Effector memory CD4-positive, alpha-beta T cell (primary cell): ENCODE measurements at regions not wholly inside any gene's neighbourhood (a gene's known extent, or its start where the extent isn't known, plus 50 kb on each side); places are given as distances from the start of the nearest gene placed in this dataset.

Experiments used
- DNase-seq, 3 donors: peaks; one replicate each; pipeline ENCODE4 v3.0.0-alpha.2; 2020
- H3K27ac ChIP-seq: 2 replicates; pipeline ENCODE4 v1.7.0; 2013; ENCODE audit warnings: mild to moderate bottlenecking, low read length, moderate library complexity; ENCODE audit not compliant: insufficient read depth, poor library complexity, severe bottlenecking
- H3K27me3 ChIP-seq: replicated peaks from 2 replicates; pipeline ENCODE4 v1.7.0; 2013; ENCODE audit warnings: mild to moderate bottlenecking, low read length; ENCODE audit not compliant: insufficient read depth, control insufficient read depth, poor library complexity, severe bottlenecking
- H3K36me3 ChIP-seq: 2 replicates; pipeline ENCODE4 v1.7.0; 2013; ENCODE audit warnings: mild to moderate bottlenecking, low read length, moderate library complexity; ENCODE audit not compliant: control insufficient read depth, insufficient read depth
- H3K4me1 ChIP-seq: 2 replicates; pipeline ENCODE4 v1.7.0; 2013; ENCODE audit warnings: low read length, mild to moderate bottlenecking; ENCODE audit not compliant: control insufficient read depth, insufficient read depth, poor library complexity, severe bottlenecking
- H3K4me3 ChIP-seq: 2 replicates; pipeline ENCODE4 v1.7.0; 2013; ENCODE audit warnings: low read length, low read depth, mild to moderate bottlenecking; ENCODE audit not compliant: insufficient read depth, poor library complexity, severe bottlenecking
- H3K9me3 ChIP-seq: 2 replicates; pipeline ENCODE4 v1.7.0; 2013; ENCODE audit warnings: mild to moderate bottlenecking, low read length, moderate library complexity; ENCODE audit not compliant: control insufficient read depth

GRCh38 chr2:144605231-144605840, 85.4 kb upstream of the ZEB2 start:
- Histone ChIP-seq H3K4me1 (no peaks in the 10 kb centered on the region), H3K4me3 (no peak overlapping the region), H3K9me3 (no peaks in the 10 kb centered on the region), H3K36me3 (no peaks in the 10 kb centered on the region), H3K27ac (no peak overlapping the region), H3K27me3 (no peaks in the 10 kb centered on the region)
- no peak for DNase-seq

- H3K4me3 ChIP-seq = no peak overlapping the region
- no peak overlapping the region for H3K27ac ChIP-seq
- H3K36me3 ChIP-seq = no peaks in the 10 kb centered on the region
- no peak for DNase-seq
- no peaks in the 10 kb centered on the region for H3K4me1 ChIP-seq
- no peaks in the 10 kb centered on the region for H3K9me3 ChIP-seq
- H3K27me3 ChIP-seq = no peaks in the 10 kb centered on the region
Observed at GRCh38 chr2:144603334-144603733, 83.4 kb upstream of the ZEB2 start.

GRCh38 chr2:144598906-144599305, 79.0 kb upstream of the ZEB2 start:
- no peak for DNase-seq
- H3K36me3 ChIP-seq = no peaks in the 10 kb centered on the region
- no peak overlapping the region for H3K27ac ChIP-seq
- no peaks in the 10 kb centered on the region for H3K27me3 ChIP-seq
- no peaks in the 10 kb centered on the region for H3K4me1 ChIP-seq
- H3K4me3 ChIP-seq = no peak overlapping the region
- no peaks in the 10 kb centered on the region for H3K9me3 ChIP-seq

- Histone ChIP-seq H3K27ac (no peak overlapping the region), H3K27me3 (no peaks in the 10 kb centered on the region), H3K9me3 (no peaks in the 10 kb centered on the region), H3K36me3 (no peaks in the 10 kb centered on the region), H3K4me1 (no peaks in the 10 kb centered on the region), H3K4me3 (no peak overlapping the region)
- no peak for DNase-seq
Observed at GRCh38 chr2:144597894-144598593, 78.1 kb upstream of the ZEB2 start.

- Histone ChIP-seq H3K27me3 (no peaks in the 10 kb centered on the region), H3K4me3 (no peak overlapping the region), H3K9me3 (no peaks in the 10 kb centered on the region), H3K36me3 (no peaks in the 10 kb centered on the region), H3K4me1 (no peaks in the 10 kb centered on the region), H3K27ac (no peak overlapping the region)
- no peak for DNase-seq
Observed at GRCh38 chr2:144597388-144597787, 77.5 kb upstream of the ZEB2 start.

- no peak overlapping the region for H3K27ac ChIP-seq
- H3K4me3 ChIP-seq = no peak overlapping the region
- H3K9me3 ChIP-seq = no peaks in the 10 kb centered on the region
- DNase-seq = no peak
- no peaks in the 10 kb centered on the region for H3K4me1 ChIP-seq
- H3K27me3 ChIP-seq = no peaks in the 10 kb centered on the region
- no peaks in the 10 kb centered on the region for H3K36me3 ChIP-seq
Observed at GRCh38 chr2:144596073-144596871, 76.4 kb upstream of the ZEB2 start.

- Histone ChIP-seq H3K4me3 (no peak overlapping the region), H3K27ac (no peak overlapping the region), H3K9me3 (no peaks in the 10 kb centered on the region), H3K36me3 (no peaks in the 10 kb centered on the region), H3K27me3 (no peaks in the 10 kb centered on the region), H3K4me1 (no peaks in the 10 kb centered on the region)
- no peak for DNase-seq
Observed at GRCh38 chr2:144595686-144596072, 75.8 kb upstream of the ZEB2 start.

- no peak for DNase-seq
- H3K4me1 ChIP-seq = no peaks in the 10 kb centered on the region
- H3K9me3 ChIP-seq = no peaks in the 10 kb centered on the region
- no peaks in the 10 kb centered on the region for H3K27me3 ChIP-seq
- no peak overlapping the region for H3K27ac ChIP-seq
- no peaks in the 10 kb centered on the region for H3K36me3 ChIP-seq
- no peak overlapping the region for H3K4me3 ChIP-seq
Observed at GRCh38 chr2:144595279-144595678, 75.4 kb upstream of the ZEB2 start.

GRCh38 chr2:144593803-144594202, 73.9 kb upstream of the ZEB2 start:
- H3K4me1 ChIP-seq = no peaks in the 10 kb centered on the region
- no peak overlapping the region for H3K4me3 ChIP-seq
- no peak for DNase-seq
- no peaks in the 10 kb centered on the region for H3K9me3 ChIP-seq
- no peaks in the 10 kb centered on the region for H3K36me3 ChIP-seq
- no peaks in the 10 kb centered on the region for H3K27me3 ChIP-seq
- H3K27ac ChIP-seq = no peak overlapping the region
